HG03196 (cell line): ENCODE measurements at regions not wholly inside any gene's neighbourhood (a gene's known extent, or its start where the extent isn't known, plus 50 kb on each side); places are given as distances from the start of the nearest gene placed in this dataset.

Source experiments
- ATAC-seq: cut with Tn5 transposase; IDR thresholded peaks from one replicate; pipeline ENCODE4 v1.9.1; 2021; ENCODE audit not compliant: unreplicated experiment

GRCh38 chr7:109996411-109996810, 1094.5 kb upstream of the LRRN3 start:
- ATAC-seq = no peak

GRCh38 chr7:109996927-109997326, 1094.0 kb upstream of the LRRN3 start:
- ATAC-seq = no peak

- ATAC-seq = no peak
Measured at GRCh38 chr7:109997837-109998236, 1093.1 kb upstream of the LRRN3 start.

- no peak for ATAC-seq
Measured at GRCh38 chr7:110001254-110001938, 1089.5 kb upstream of the LRRN3 start.

- no peak for ATAC-seq
Measured at GRCh38 chr7:110003827-110004226, 1087.1 kb upstream of the LRRN3 start.

- ATAC-seq = no peak
Measured at GRCh38 chr7:110007320-110008063, 1083.4 kb upstream of the LRRN3 start.

GRCh38 chr7:110010359-110010758, 1080.6 kb upstream of the LRRN3 start:
- ATAC-seq = no peak

GRCh38 chr7:110017405-110017804, 1073.5 kb upstream of the LRRN3 start:
- no peak for ATAC-seq

- ATAC-seq = no peak
Measured at GRCh38 chr7:110027385-110027784, 1063.5 kb upstream of the LRRN3 start.

GRCh38 chr7:110043519-110043918, 1047.4 kb upstream of the LRRN3 start:
- no peak for ATAC-seq

- no peak for ATAC-seq
Measured at GRCh38 chr7:110050785-110051184, 1040.1 kb upstream of the LRRN3 start.

- no peak for ATAC-seq
Measured at GRCh38 chr7:110051372-110051771, 1039.6 kb upstream of the LRRN3 start.

GRCh38 chr7:110056331-110056730, 1034.6 kb upstream of the LRRN3 start:
- no peak for ATAC-seq

- no peak for ATAC-seq
Measured at GRCh38 chr7:110058401-110058800, 1032.5 kb upstream of the LRRN3 start.

- no peak for ATAC-seq
Measured at GRCh38 chr7:110061387-110061786, 1029.5 kb upstream of the LRRN3 start.

- ATAC-seq = no peak
Measured at GRCh38 chr7:110065121-110065520, 1025.8 kb upstream of the LRRN3 start.

GRCh38 chr7:110066843-110067242, 1024.1 kb upstream of the LRRN3 start:
- ATAC-seq = no peak

- no peak for ATAC-seq
Measured at GRCh38 chr7:110071192-110071591, 1019.7 kb upstream of the LRRN3 start.

- no peak for ATAC-seq
Measured at GRCh38 chr7:110075450-110075849, 1015.5 kb upstream of the LRRN3 start.

- ATAC-seq = no peak
Measured at GRCh38 chr7:110076194-110076593, 1014.7 kb upstream of the LRRN3 start.

- ATAC-seq = no peak
Measured at GRCh38 chr7:110084181-110084807, 1006.6 kb upstream of the LRRN3 start.
